ENCODE measurements at regions not wholly inside any gene's neighbourhood (a gene's known extent, or its start where the extent isn't known, plus 50 kb on each side); places are given as distances from the start of the nearest gene placed in this dataset.

GRCh38 chr14:36227344-36227743 is 50.8 kb upstream of the PTCSC3 start:
- H3K4ac ChIP-seq (ENCODE audit: low read depth, low read length): no peak overlapping the region
- no peaks in the 10 kb centered on the region for H3K79me2 ChIP-seq (ENCODE audit: insufficient read depth, low read length)
- H2BK20ac ChIP-seq (ENCODE audit: low read depth, low read length, poor library complexity, severe bottlenecking): no peak overlapping the region
- no peaks in the 10 kb centered on the region for H3K27me3 ChIP-seq (ENCODE audit: insufficient read depth, low read length)
- Mint-ChIP-seq H3K27me3 (ENCODE audit: low read depth) (no peaks in the 10 kb centered on the region; the same call in 1 of the 2 replicates), H3K9me3 (no peaks in the 10 kb centered on the region), H3K36me3 (ENCODE audit: insufficient read depth in 1 of 3, low read depth in 3 of 3) (no peaks in the 10 kb centered on the region; a peak in 1 of 7 replicates), H3K4me3 (no peak overlapping the region), H3K4me1 (peaks cover 17 to 19% of the 10 kb centered on the region in 2 experiments), H3K27ac (no peak overlapping the region)
- no peak overlapping the region for H3K14ac ChIP-seq (ENCODE audit: insufficient read depth, low read length)
- no peak overlapping the region for H3T11ph ChIP-seq (ENCODE audit: low read length)
- H4K20me1 ChIP-seq (ENCODE audit: control insufficient read depth, insufficient read depth, insufficient read length): no peaks in the 10 kb centered on the region
- H3K18ac ChIP-seq (ENCODE audit: insufficient read length, low read depth, low read length): no peak overlapping the region
- no peak overlapping the region for H3K27ac ChIP-seq (ENCODE audit: insufficient read length, low read depth, low read length)
- TF ChIP-seq CTCF (conservative IDR thresholded peaks at IDR 0.05): no peak
- H2BK12ac ChIP-seq (ENCODE audit: insufficient read length, low read depth, low read length): no peak overlapping the region
- peaks cover 3% of the 10 kb centered on the region for H3K4me1 ChIP-seq (ENCODE audit: insufficient read depth, low read length)
- no peak overlapping the region for H3K9ac ChIP-seq (ENCODE audit: extremely low read depth, insufficient read length, low read length)
- no peaks in the 10 kb centered on the region for H3K79me1 ChIP-seq (ENCODE audit: insufficient read depth, low read depth, low read length, poor library complexity, severe bottlenecking)
- no peak overlapping the region for H4K5ac ChIP-seq (ENCODE audit: insufficient read length, low read depth, low read length)
- H2BK15ac ChIP-seq (ENCODE audit: low read depth, low read length): no peak overlapping the region
- no peak for DNase-seq
- no peak overlapping the region for H2AK5ac ChIP-seq (ENCODE audit: insufficient read length, low read length)
- no peak overlapping the region for H2BK120ac ChIP-seq (ENCODE audit: low read depth, low read length, poor library complexity, severe bottlenecking)
- no peak overlapping the region for H2AFZ ChIP-seq (ENCODE audit: low read length)
- H4K8ac ChIP-seq (replicated peaks; ENCODE audit: insufficient read length, low read depth, low read length): no peak overlapping the region
- no peak overlapping the region for H2BK5ac ChIP-seq (ENCODE audit: insufficient read length, low read length)
- H3K23me2 ChIP-seq (ENCODE audit: insufficient read length, low read depth, low read length, poor library complexity, severe bottlenecking): no peaks in the 10 kb centered on the region
- no peak overlapping the region for H3K4me2 ChIP-seq (ENCODE audit: insufficient read depth, insufficient read length, low read length)
- no peak overlapping the region for H3K23ac ChIP-seq (ENCODE audit: insufficient read length, low read depth, low read length)
- H4K91ac ChIP-seq (ENCODE audit: insufficient read length, low read depth, low read length): no peak overlapping the region
- no peak overlapping the region for H3K56ac ChIP-seq (ENCODE audit: insufficient read length, low read depth, low read length)
- no CpG with 5 or more reads among the region's 1 CpG for WGBS (ENCODE audit: extremely low coverage, insufficient read length, low lambda C conversion rate)
- no peaks in the 10 kb centered on the region for H3K9me3 ChIP-seq (ENCODE audit: control insufficient read depth, low read depth, low read length)

Measured in H9 (cell line).